HepG2 (cell line): ENCODE measurements at regions not wholly inside any gene's neighbourhood (a gene's known extent, or its start where the extent isn't known, plus 50 kb on each side); places are given as distances from the start of the nearest gene placed in this dataset.

Source experiments
- ATAC-seq: fragments of 200-7000 bp; cut with Tn5 transposase; 3 replicates; pipeline ENCODE4 v1.9.1; 2020; ENCODE audit warnings: mild to moderate bottlenecking, moderate library complexity
- BruUV-seq: library from RNA; stranded (reverse); fragments of 400-500 nt; replicated peaks from 2 replicates; lab custom pipeline; 2021; lab: Mats Ljungman, UMichigan
- CTCF ChIA-PET: fragments of 300-600 bp; formaldehyde crosslinking; extraction: SDS; loops from one replicate; lab custom pipeline; 2021; ENCODE audit warnings: low total read pairs, inconsistent platforms, low intra/inter-chr PET ratio; lab: Yijun Ruan, JAX
- POLR2A ChIA-PET: fragments of 350-600 bp; sonication (Branson Sonifier 250); formaldehyde crosslinking; loops from one replicate; lab custom pipeline; 2020; ENCODE audit warnings: antibody characterized with exemption, inconsistent platforms; lab: Yijun Ruan, JAX
- DNase-seq: peaks from one replicate; pipeline ENCODE4 v3.0.0-alpha.2; 2015; ENCODE audit warnings: low spot score
- FAIRE-seq: peaks from 3 replicates; lab custom pipeline; 2011; peaks lifted over from hg19 to GRCh38; lab: Jason Lieb, UNC
- H2AFZ ChIP-seq: one replicate; pipeline ENCODE4 v1.6.1; 2011; ENCODE audit warnings: low read length, inconsistent platforms
- H3K27ac ChIP-seq: fragments of 300-600 bp; 3 replicates; pipeline ENCODE4 v1.8.0; 2011; ENCODE audit warnings: mixed run types, mild to moderate bottlenecking, mixed read lengths, low read length, inconsistent platforms; ENCODE audit not compliant: insufficient read depth; ENCODE audit errors: extremely low read length
- H3K27me3 ChIP-seq, 2 experiments: fragments of 200-600 bp in 1 of 2; 2 replicates in 1 of 2; 3 replicates in 1 of 2; pipeline versions ENCODE4 v1.6.0 to v1.8.0; 2011; ENCODE audit warnings: low read length in 2 of 2, mild to moderate bottlenecking in 2 of 2, moderate library complexity in 2 of 2, inconsistent platforms in 1 of 2; ENCODE audit not compliant: insufficient read depth in 2 of 2, control insufficient read depth in 1 of 2
- H3K36me3 ChIP-seq, 2 experiments: fragments of 200-600 bp in 1 of 2; replicated peaks in 1 of 2; 2 replicates in 1 of 2; 3 replicates in 1 of 2; pipeline versions ENCODE4 v1.5.1 to v1.8.0; 2011; ENCODE audit warnings: low read length in 2 of 2, inconsistent platforms in 1 of 2; ENCODE audit not compliant: insufficient read depth in 2 of 2, control insufficient read depth in 1 of 2
- H3K4me1 ChIP-seq: 2 replicates; pipeline ENCODE4 v1.5.1; 2012; ENCODE audit warnings: low read length, inconsistent platforms; ENCODE audit not compliant: insufficient read depth
- H3K4me2 ChIP-seq: 2 replicates; pipeline ENCODE4 v1.6.0; 2011; ENCODE audit warnings: low read depth, low read length, inconsistent platforms
- H3K4me3 ChIP-seq, 3 experiments: fragments of 200-600 bp in 1 of 3; sonication (generic), shearing (Covaris generic) in 1 of 3; replicated peaks in 1 of 3; 2 replicates each; pipeline ENCODE4 v1.5.1; 2011 to 2016; ENCODE audit warnings: low read length in 3 of 3, inconsistent platforms in 2 of 3, low read depth in 2 of 3, mild to moderate bottlenecking in 2 of 3, control low read depth in 1 of 3, mixed read lengths in 1 of 3; ENCODE audit not compliant: insufficient read depth in 1 of 3
- H3K79me2 ChIP-seq: one replicate; pipeline ENCODE4 v1.6.1; 2011; ENCODE audit warnings: low read length, inconsistent platforms; ENCODE audit not compliant: insufficient read depth
- H3K9ac ChIP-seq: 2 replicates; pipeline ENCODE4 v1.6.0; 2011; ENCODE audit warnings: mild to moderate bottlenecking, low read depth, low read length, inconsistent platforms; ENCODE audit not compliant: insufficient read depth
- H3K9me3 ChIP-seq: 2 replicates; pipeline ENCODE4 v1.5.1; 2012; ENCODE audit warnings: mild to moderate bottlenecking, low read length
- H4K20me1 ChIP-seq: 2 replicates; pipeline ENCODE4 v1.6.0; 2011; ENCODE audit warnings: inconsistent platforms, mild to moderate bottlenecking, low read length, moderate library complexity; ENCODE audit not compliant: insufficient read depth
- CBFB ChIP-seq: sonication (generic); formaldehyde crosslinking; IDR thresholded peaks from 2 replicates; pipeline ENCODE4 v1.4.0; 2020; ENCODE audit warnings: missing genetic modification reagents
- FIP1L1 ChIP-seq: fragments of 200-400 bp; formaldehyde crosslinking; IDR thresholded peaks from 2 replicates; pipeline ENCODE4 v1.6.1; 2018; ENCODE audit warnings: low read depth, mild to moderate bottlenecking, low read length, moderate library complexity, borderline replicate concordance; ENCODE audit not compliant: insufficient read depth
- ISX ChIP-seq: sonication (generic); formaldehyde crosslinking; conservative IDR thresholded peaks from 2 replicates; pipeline ENCODE4 v1.5.0; 2020; ENCODE audit warnings: missing genetic modification reagents
- NCOA2 ChIP-seq: sonication (generic); formaldehyde crosslinking; IDR thresholded peaks from 2 replicates; pipeline ENCODE4 v1.8.0; 2022; ENCODE audit warnings: inconsistent platforms
- POLR2G ChIP-seq: fragments of 200-400 bp; formaldehyde crosslinking; IDR thresholded peaks from 2 replicates; pipeline ENCODE4 v1.6.1; 2018; ENCODE audit warnings: mild to moderate bottlenecking, low read depth, low read length, moderate library complexity
- RORA ChIP-seq: sonication (generic); formaldehyde crosslinking; IDR thresholded peaks from 2 replicates; pipeline ENCODE4 v1.5.0; 2020; ENCODE audit warnings: mild to moderate bottlenecking, missing genetic modification reagents, moderate library complexity
- SMARCE1 ChIP-seq: fragments of 450-650 bp; IDR thresholded peaks from 2 replicates; pipeline ENCODE4 v1.6.1; 2017; ENCODE audit warnings: borderline replicate concordance
- SNRNP70 ChIP-seq: fragments of 200-400 bp; formaldehyde crosslinking; IDR thresholded peaks from 2 replicates; pipeline ENCODE4 v1.6.1; 2017; ENCODE audit warnings: mild to moderate bottlenecking, low read depth, low read length, moderate library complexity
- SOX6 ChIP-seq, 2 experiments: fragments of 450-650 bp in 1 of 2; sonication (generic) in 1 of 2; formaldehyde crosslinking in 1 of 2; IDR thresholded peaks; 2 replicates each; pipeline versions ENCODE4 v1.4.0 to v1.6.1; 2017 to 2020; ENCODE audit warnings: antibody characterized with exemption in 1 of 2, mild to moderate bottlenecking in 1 of 2, missing genetic modification reagents in 1 of 2
- SRSF1 ChIP-seq: fragments of 200-400 bp; formaldehyde crosslinking; optimal IDR thresholded peaks from 2 replicates; pipeline ENCODE3; 2017; ENCODE audit warnings: mild to moderate bottlenecking, low read depth, low read length, moderate library complexity
- U2AF2 ChIP-seq: fragments of 200-400 bp; formaldehyde crosslinking; IDR thresholded peaks from 2 replicates; pipeline ENCODE4 v1.6.1; 2017; ENCODE audit warnings: low read depth, mild to moderate bottlenecking, low read length
- ZNF337 ChIP-seq: sonication (generic); formaldehyde crosslinking; IDR thresholded peaks from 2 replicates; pipeline ENCODE4 v1.5.1; 2020; ENCODE audit warnings: missing genetic modification reagents, low read depth, mild to moderate bottlenecking, borderline replicate concordance
- ZNF546 ChIP-seq: sonication (generic); formaldehyde crosslinking; conservative IDR thresholded peaks from 2 replicates; pipeline ENCODE4 v1.8.1; 2023; ENCODE audit warnings: mild to moderate bottlenecking, missing genetic modification reagents
- WGBS: methylation state at CpG from one replicate; pipeline ENCODE4 v1.1.6; 2017; ENCODE audit warnings: low lambda C conversion rate; 5-methylcytosine and 5-hydroxymethylcytosine counted together
- in situ Hi-C: cut with HindIII; loops from 2 replicates; pipeline ENCODE4 v1.10.0; 2017; ENCODE audit warnings: low pct_unique_long_range_greater_than_20kb; ENCODE audit not compliant: extremely low pct_ligation_motif_present
- intact Hi-C: fragments of 100-400 bp; cut with micrococcal nuclease; formaldehyde crosslinking; loops from one replicate; pipeline ENCODE4 v1.10.0; 2022; ENCODE audit not compliant: unreplicated experiment
- TF ChIP-seq, protein P1 (sequence below): sonication (generic); formaldehyde crosslinking; IDR thresholded peaks from 2 replicates; pipeline ENCODE4 v1.4.0; 2020; ENCODE audit warnings: missing genetic modification reagents
- TF ChIP-seq, protein P2 (sequence below): sonication (generic); formaldehyde crosslinking; IDR thresholded peaks from 2 replicates; pipeline ENCODE4 v1.5.1; 2020; ENCODE audit warnings: mild to moderate bottlenecking, moderate library complexity, missing genetic modification reagents
- TF ChIP-seq, protein P3 (sequence below): sonication (generic); formaldehyde crosslinking; IDR thresholded peaks from 2 replicates; pipeline ENCODE4 v1.4.0; 2020; ENCODE audit warnings: missing genetic modification reagents; ENCODE audit errors: not compliant biosample characterization
- TF ChIP-seq, protein P4 (sequence below): fragments of 450-650 bp; IDR thresholded peaks from 2 replicates; pipeline ENCODE4 v1.6.1; 2017

DNA sequence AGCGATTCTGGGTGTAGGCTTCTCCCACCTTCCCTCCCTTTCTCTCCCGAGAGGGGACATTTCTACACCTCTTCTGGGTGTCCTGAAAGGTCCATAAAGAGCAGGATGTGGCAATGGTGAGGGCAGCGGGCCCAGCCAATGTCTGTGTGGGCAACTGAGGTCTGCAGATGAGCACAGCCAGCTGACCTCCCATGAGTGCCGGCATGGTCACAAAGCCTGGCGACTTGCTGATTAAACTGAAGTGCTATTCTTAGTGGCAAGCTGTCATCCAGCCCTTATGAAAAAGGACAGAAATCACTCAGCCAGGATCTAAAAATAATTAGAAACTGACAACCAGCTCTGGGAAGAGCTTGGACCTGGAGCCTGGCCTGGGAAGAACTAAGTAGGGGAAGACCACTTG is 124.3 kb upstream of the RGMA start (continued):
- TF ChIP-seq, protein P1, sequence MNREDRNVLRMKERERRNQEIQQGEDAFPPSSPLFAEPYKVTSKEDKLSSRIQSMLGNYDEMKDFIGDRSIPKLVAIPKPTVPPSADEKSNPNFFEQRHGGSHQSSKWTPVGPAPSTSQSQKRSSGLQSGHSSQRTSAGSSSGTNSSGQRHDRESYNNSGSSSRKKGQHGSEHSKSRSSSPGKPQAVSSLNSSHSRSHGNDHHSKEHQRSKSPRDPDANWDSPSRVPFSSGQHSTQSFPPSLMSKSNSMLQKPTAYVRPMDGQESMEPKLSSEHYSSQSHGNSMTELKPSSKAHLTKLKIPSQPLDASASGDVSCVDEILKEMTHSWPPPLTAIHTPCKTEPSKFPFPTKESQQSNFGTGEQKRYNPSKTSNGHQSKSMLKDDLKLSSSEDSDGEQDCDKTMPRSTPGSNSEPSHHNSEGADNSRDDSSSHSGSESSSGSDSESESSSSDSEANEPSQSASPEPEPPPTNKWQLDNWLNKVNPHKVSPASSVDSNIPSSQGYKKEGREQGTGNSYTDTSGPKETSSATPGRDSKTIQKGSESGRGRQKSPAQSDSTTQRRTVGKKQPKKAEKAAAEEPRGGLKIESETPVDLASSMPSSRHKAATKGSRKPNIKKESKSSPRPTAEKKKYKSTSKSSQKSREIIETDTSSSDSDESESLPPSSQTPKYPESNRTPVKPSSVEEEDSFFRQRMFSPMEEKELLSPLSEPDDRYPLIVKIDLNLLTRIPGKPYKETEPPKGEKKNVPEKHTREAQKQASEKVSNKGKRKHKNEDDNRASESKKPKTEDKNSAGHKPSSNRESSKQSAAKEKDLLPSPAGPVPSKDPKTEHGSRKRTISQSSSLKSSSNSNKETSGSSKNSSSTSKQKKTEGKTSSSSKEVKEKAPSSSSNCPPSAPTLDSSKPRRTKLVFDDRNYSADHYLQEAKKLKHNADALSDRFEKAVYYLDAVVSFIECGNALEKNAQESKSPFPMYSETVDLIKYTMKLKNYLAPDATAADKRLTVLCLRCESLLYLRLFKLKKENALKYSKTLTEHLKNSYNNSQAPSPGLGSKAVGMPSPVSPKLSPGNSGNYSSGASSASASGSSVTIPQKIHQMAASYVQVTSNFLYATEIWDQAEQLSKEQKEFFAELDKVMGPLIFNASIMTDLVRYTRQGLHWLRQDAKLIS (CRISPR knock-in tag) = no peak
- TF ChIP-seq FIP1L1 (no peak), SRSF1 (no peak), CBFB (CRISPR knock-in tag) (no peak), SOX6 (IDR thresholded peaks at IDR 0.05) (no peak), SOX6 (CRISPR knock-in tag; IDR thresholded peaks at IDR 0.05) (no peak), POLR2G (no peak)

DNA sequence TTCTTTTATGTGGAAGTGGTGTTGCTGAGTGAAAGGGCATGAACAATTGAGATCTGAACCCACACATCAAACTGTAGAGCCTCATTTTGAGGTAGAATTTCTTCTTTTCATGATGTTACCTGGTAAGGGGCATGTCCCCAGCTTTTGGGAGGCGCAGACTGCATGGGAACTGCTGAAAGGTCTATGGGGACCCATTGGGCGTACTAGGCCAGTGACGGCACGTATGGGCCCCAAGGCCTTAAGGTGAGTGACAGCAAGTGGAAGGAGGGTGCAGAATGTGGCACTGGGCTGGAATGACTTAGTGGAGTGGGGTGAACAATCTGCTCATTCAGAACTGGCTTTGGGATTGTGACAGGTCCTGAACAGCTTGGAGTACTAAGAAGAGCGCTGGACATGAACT is 123.6 kb upstream of the RGMA start:
- no peak overlapping the region for H3K27ac ChIP-seq
- H4K20me1 ChIP-seq = no peaks in the 10 kb centered on the region
- H3K36me3 ChIP-seq = no peaks in the 10 kb centered on the region
- no peak for DNase-seq
- H3K4me2 ChIP-seq = no peak overlapping the region
- intact Hi-C loops (no loop called here), in situ Hi-C loops (no loop called here)
- 44% methylated on average over 4 of the region's 5 CpGs for WGBS
- no peak overlapping the region for H3K9ac ChIP-seq
- no peak overlapping the region for H2AFZ ChIP-seq
- FAIRE-seq = no peak
- H3K79me2 ChIP-seq = no peaks in the 10 kb centered on the region
- no peak for ATAC-seq
- H3K9me3 ChIP-seq = no peaks in the 10 kb centered on the region
- BruUV-seq = no TSS peak
- H3K27me3 ChIP-seq = peaks cover 0 to 2% of the 10 kb centered on the region in 2 experiments; a peak in 2 of 5 replicates
- CTCF ChIA-PET = no interaction called here
- TF ChIP-seq NCOA2 (CRISPR knock-in tag) (no peak), U2AF2 (no peak), ZNF546 (CRISPR knock-in tag) (no peak), ZNF337 (CRISPR knock-in tag) (no peak), SMARCE1 (no peak), SNRNP70 (no peak), RORA (no peak), ISX (CRISPR knock-in tag) (no peak)
- TF ChIP-seq, protein P2, sequence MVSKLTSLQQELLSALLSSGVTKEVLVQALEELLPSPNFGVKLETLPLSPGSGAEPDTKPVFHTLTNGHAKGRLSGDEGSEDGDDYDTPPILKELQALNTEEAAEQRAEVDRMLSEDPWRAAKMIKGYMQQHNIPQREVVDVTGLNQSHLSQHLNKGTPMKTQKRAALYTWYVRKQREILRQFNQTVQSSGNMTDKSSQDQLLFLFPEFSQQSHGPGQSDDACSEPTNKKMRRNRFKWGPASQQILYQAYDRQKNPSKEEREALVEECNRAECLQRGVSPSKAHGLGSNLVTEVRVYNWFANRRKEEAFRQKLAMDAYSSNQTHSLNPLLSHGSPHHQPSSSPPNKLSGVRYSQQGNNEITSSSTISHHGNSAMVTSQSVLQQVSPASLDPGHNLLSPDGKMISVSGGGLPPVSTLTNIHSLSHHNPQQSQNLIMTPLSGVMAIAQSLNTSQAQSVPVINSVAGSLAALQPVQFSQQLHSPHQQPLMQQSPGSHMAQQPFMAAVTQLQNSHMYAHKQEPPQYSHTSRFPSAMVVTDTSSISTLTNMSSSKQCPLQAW (CRISPR knock-in tag) = no peak
- TF ChIP-seq, protein P3, sequence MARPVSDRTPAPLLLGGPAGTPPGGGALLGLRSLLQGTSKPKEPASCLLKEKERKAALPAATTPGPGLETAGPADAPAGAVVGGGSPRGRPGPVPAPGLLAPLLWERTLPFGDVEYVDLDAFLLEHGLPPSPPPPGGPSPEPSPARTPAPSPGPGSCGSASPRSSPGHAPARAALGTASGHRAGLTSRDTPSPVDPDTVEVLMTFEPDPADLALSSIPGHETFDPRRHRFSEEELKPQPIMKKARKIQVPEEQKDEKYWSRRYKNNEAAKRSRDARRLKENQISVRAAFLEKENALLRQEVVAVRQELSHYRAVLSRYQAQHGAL (CRISPR knock-in tag) = no peak
- TF ChIP-seq, protein P4, sequence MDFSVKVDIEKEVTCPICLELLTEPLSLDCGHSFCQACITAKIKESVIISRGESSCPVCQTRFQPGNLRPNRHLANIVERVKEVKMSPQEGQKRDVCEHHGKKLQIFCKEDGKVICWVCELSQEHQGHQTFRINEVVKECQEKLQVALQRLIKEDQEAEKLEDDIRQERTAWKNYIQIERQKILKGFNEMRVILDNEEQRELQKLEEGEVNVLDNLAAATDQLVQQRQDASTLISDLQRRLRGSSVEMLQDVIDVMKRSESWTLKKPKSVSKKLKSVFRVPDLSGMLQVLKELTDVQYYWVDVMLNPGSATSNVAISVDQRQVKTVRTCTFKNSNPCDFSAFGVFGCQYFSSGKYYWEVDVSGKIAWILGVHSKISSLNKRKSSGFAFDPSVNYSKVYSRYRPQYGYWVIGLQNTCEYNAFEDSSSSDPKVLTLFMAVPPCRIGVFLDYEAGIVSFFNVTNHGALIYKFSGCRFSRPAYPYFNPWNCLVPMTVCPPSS = no peak
- no peaks in the 10 kb centered on the region for H3K4me1 ChIP-seq
- POLR2A ChIA-PET = no interaction called here
- H3K4me3 ChIP-seq = no peak overlapping the region
